IMR-90 (cell line): ENCODE measurements at regions not wholly inside any gene's neighbourhood (a gene's known extent, or its start where the extent isn't known, plus 50 kb on each side); places are given as distances from the start of the nearest gene placed in this dataset.

ENCODE experiments used
- BHLHE40 ChIP-seq: fragments of 150-350 bp; IDR thresholded peaks from 2 replicates; pipeline ENCODE4 v1.6.1; 2016; ENCODE audit warnings: mild to moderate bottlenecking, low read depth, low read length
- CHD1 ChIP-seq: IDR thresholded peaks from 2 replicates; pipeline ENCODE4 v1.6.1; 2012; ENCODE audit warnings: low read depth, low read length, improper control_type of control experiment
- FOS ChIP-seq: fragments of 150-350 bp; IDR thresholded peaks from 2 replicates; pipeline ENCODE4 v1.6.1; 2016; ENCODE audit warnings: low read depth, low read length
- POLR2A ChIP-seq: IDR thresholded peaks from 2 replicates; pipeline ENCODE4 v1.6.1; 2012; ENCODE audit warnings: mild to moderate bottlenecking, low read depth, low read length
- RAD21 ChIP-seq: IDR thresholded peaks from 2 replicates; pipeline ENCODE4 v1.6.1; 2012; ENCODE audit warnings: low read length, improper control_type of control experiment
- RCOR1 ChIP-seq: IDR thresholded peaks from 2 replicates; pipeline ENCODE4 v1.6.1; 2012; ENCODE audit warnings: mild to moderate bottlenecking, low read length, improper control_type of control experiment; ENCODE audit not compliant: insufficient replicate concordance
- RFX5 ChIP-seq: IDR thresholded peaks from 2 replicates; pipeline ENCODE4 v1.8.0; 2012; ENCODE audit warnings: low read depth, mild to moderate bottlenecking, low read length, moderate library complexity
- SMC3 ChIP-seq: fragments of 150-350 bp; IDR thresholded peaks from 2 replicates; pipeline ENCODE4 v1.6.1; 2016; ENCODE audit warnings: low read depth, mild to moderate bottlenecking, antibody characterized with exemption, low read length, moderate library complexity
- USF2 ChIP-seq: fragments of 150-350 bp; IDR thresholded peaks from 2 replicates; pipeline ENCODE4 v1.6.1; 2017; ENCODE audit warnings: mild to moderate bottlenecking, antibody characterized with exemption, low read length, low read depth
- TF ChIP-seq, protein P1 (sequence below): conservative IDR thresholded peaks from 2 replicates; pipeline ENCODE4 v1.5.1; 2012; ENCODE audit warnings: mild to moderate bottlenecking, low read depth, low read length, improper control_type of control experiment

DNA sequence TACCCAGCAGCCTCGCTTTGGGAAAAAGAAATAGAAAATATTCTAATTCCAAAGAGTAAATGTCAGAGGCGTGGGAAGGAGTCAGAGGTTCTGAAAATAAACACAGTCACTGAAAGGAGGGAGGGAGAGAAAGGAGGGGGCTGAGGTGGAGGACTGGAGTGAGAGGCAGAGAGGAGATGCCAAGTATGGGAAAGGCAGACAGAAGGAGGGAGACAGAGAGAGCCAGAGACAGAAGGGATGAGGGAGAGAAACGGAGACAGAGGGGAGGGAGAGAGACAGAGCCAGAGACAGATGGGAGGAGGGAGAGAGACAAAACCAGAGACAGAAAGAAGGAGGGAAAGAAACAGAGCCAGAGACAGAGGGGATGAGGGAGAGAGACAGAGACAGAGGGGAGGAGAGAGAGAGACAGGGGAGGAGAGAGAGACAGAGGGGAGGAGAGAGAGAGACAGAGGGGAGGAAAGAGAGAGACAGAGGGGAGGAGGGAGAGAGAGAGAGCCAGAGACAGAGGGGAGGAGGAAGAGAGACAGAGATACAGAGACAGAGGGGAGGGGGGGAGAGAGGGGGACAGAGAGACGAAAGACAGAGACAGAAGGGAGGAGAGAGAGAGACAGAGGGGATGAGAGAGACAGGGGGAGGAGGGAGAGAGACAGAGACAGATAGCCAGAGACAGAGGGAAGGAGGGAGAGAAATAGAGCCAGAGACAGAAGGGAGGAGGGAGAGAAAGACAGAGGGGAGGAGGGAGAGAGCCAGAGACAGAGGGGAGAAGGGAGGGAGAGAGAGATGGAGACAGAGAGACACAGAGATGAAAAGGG, 525.5 kb downstream of the MATN1 start:
- TF ChIP-seq POLR2A (no peak), CHD1 (no peak), RFX5 (no peak), RCOR1 (no peak), USF2 (no peak), SMC3 (no peak), BHLHE40 (no peak), RAD21 (no peak), FOS (no peak)
- TF ChIP-seq, protein P1, sequence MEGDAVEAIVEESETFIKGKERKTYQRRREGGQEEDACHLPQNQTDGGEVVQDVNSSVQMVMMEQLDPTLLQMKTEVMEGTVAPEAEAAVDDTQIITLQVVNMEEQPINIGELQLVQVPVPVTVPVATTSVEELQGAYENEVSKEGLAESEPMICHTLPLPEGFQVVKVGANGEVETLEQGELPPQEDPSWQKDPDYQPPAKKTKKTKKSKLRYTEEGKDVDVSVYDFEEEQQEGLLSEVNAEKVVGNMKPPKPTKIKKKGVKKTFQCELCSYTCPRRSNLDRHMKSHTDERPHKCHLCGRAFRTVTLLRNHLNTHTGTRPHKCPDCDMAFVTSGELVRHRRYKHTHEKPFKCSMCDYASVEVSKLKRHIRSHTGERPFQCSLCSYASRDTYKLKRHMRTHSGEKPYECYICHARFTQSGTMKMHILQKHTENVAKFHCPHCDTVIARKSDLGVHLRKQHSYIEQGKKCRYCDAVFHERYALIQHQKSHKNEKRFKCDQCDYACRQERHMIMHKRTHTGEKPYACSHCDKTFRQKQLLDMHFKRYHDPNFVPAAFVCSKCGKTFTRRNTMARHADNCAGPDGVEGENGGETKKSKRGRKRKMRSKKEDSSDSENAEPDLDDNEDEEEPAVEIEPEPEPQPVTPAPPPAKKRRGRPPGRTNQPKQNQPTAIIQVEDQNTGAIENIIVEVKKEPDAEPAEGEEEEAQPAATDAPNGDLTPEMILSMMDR = no peak
